Loucy (cell line): ENCODE measurements at regions not wholly inside any gene's neighbourhood (a gene's known extent, or its start where the extent isn't known, plus 50 kb on each side); places are given as distances from the start of the nearest gene placed in this dataset.

Source experiments
- H2AFZ ChIP-seq: fragments of 200-600 bp; sonication (generic); 2 replicates; pipeline ENCODE4 v1.6.0; 2016; ENCODE audit warnings: antibody characterized with exemption, mild to moderate bottlenecking, low read length, moderate library complexity
- H3F3A ChIP-seq: fragments of 200-600 bp; 2 replicates; pipeline ENCODE4 v1.6.0; 2016; ENCODE audit warnings: antibody characterized with exemption, low read depth, mild to moderate bottlenecking
- H3K27me3 ChIP-seq: fragments of 200-600 bp; sonication (generic); 2 replicates; pipeline ENCODE4 v1.6.1; 2014; ENCODE audit warnings: low read length, mild to moderate bottlenecking; ENCODE audit not compliant: insufficient read depth, poor library complexity, severe bottlenecking
- H3K36me3 ChIP-seq: fragments of 200-600 bp; sonication (generic); 2 replicates; pipeline ENCODE4 v1.6.1; 2016; ENCODE audit warnings: low read length; ENCODE audit not compliant: insufficient read depth
- H3K4me1 ChIP-seq: fragments of 200-600 bp; sonication (generic); 2 replicates; pipeline ENCODE4 v1.5.1; 2014; ENCODE audit warnings: low read length, mild to moderate bottlenecking; ENCODE audit not compliant: insufficient read depth, poor library complexity, severe bottlenecking
- H3K4me2 ChIP-seq: fragments of 200-600 bp; sonication (generic); 2 replicates; pipeline ENCODE4 v1.6.0; 2014; ENCODE audit warnings: antibody characterized with exemption, low read length, low read depth, mild to moderate bottlenecking; ENCODE audit not compliant: poor library complexity, severe bottlenecking
- H3K4me3 ChIP-seq: fragments of 200-600 bp; sonication (generic); 2 replicates; pipeline ENCODE4 v1.5.1; 2014; ENCODE audit warnings: low read length, mild to moderate bottlenecking, mixed read lengths; ENCODE audit not compliant: poor library complexity, severe bottlenecking
- H3K79me2 ChIP-seq: fragments of 200-600 bp; sonication (generic); 2 replicates; pipeline ENCODE4 v1.6.1; 2014; ENCODE audit warnings: low read length; ENCODE audit not compliant: insufficient read depth
- H3K9ac ChIP-seq: fragments of 200-600 bp; sonication (generic); 2 replicates; pipeline ENCODE4 v1.6.0; 2014; ENCODE audit warnings: mild to moderate bottlenecking, low read depth, low read length, moderate library complexity; ENCODE audit not compliant: poor library complexity, severe bottlenecking
- H3K9me2 ChIP-seq: fragments of 200-600 bp; sonication (generic); replicated peaks from 2 replicates; pipeline ENCODE4 v1.6.1; 2016; ENCODE audit warnings: low read depth, low read length, mixed read lengths
- H3K9me3 ChIP-seq: fragments of 200-600 bp; sonication (generic); 2 replicates; pipeline ENCODE4 v1.6.1; 2014; ENCODE audit warnings: mild to moderate bottlenecking, antibody characterized with exemption, low read length, low read depth; ENCODE audit not compliant: insufficient read depth
- H4K20me1 ChIP-seq: fragments of 200-600 bp; sonication (generic); 2 replicates; pipeline ENCODE4 v1.6.0; 2014; ENCODE audit warnings: antibody characterized with exemption, low read length, mild to moderate bottlenecking; ENCODE audit not compliant: insufficient read depth, poor library complexity, severe bottlenecking
- EZH2phosphoT487 ChIP-seq: fragments of 200-600 bp; IDR thresholded peaks from 2 replicates; pipeline ENCODE4 v1.6.1; 2018; ENCODE audit warnings: antibody characterized with exemption, mild to moderate bottlenecking, moderate library complexity, borderline replicate concordance
- TF ChIP-seq, protein P1 (sequence below): fragments of 200-600 bp; sonication (generic); conservative IDR thresholded peaks from 2 replicates; pipeline ENCODE4 v1.5.1; 2014; ENCODE audit warnings: mild to moderate bottlenecking, antibody characterized with exemption, low read length

DNA sequence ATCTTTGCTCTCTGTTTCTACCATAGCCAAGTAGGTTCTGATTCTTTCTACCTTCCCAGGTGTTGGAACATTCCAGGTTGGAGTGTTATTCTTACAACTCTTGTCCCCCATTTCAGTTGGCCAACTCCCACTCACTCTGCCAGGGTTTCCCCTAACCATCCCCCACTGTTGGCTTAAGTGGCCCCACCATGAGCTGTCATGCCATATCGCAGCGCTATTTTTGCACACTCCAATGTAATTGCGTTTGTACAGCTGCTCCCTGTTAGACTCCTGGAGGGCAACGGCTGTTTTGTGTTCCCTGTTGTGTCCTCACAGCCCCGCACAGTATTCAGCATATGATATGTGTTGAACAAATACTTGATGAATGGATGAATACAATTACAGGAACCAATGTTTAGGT is 117.7 kb upstream of the ETS2 start:
- no peaks in the 10 kb centered on the region for H3K27me3 ChIP-seq
- H3K9me3 ChIP-seq: no peaks in the 10 kb centered on the region
- H3K4me2 ChIP-seq: no peak overlapping the region
- H2AFZ ChIP-seq: no peak overlapping the region
- no peak overlapping the region for H3K9ac ChIP-seq
- H3K4me3 ChIP-seq: no peak overlapping the region
- no peaks in the 10 kb centered on the region for H3K9me2 ChIP-seq
- no peaks in the 10 kb centered on the region for H3K4me1 ChIP-seq
- H3K79me2 ChIP-seq: no peaks in the 10 kb centered on the region
- TF ChIP-seq, protein P1, sequence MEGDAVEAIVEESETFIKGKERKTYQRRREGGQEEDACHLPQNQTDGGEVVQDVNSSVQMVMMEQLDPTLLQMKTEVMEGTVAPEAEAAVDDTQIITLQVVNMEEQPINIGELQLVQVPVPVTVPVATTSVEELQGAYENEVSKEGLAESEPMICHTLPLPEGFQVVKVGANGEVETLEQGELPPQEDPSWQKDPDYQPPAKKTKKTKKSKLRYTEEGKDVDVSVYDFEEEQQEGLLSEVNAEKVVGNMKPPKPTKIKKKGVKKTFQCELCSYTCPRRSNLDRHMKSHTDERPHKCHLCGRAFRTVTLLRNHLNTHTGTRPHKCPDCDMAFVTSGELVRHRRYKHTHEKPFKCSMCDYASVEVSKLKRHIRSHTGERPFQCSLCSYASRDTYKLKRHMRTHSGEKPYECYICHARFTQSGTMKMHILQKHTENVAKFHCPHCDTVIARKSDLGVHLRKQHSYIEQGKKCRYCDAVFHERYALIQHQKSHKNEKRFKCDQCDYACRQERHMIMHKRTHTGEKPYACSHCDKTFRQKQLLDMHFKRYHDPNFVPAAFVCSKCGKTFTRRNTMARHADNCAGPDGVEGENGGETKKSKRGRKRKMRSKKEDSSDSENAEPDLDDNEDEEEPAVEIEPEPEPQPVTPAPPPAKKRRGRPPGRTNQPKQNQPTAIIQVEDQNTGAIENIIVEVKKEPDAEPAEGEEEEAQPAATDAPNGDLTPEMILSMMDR: no peak
- TF ChIP-seq EZH2phosphoT487: no peak
- no peaks in the 10 kb centered on the region for H3K36me3 ChIP-seq
- H4K20me1 ChIP-seq: no peaks in the 10 kb centered on the region
- H3F3A ChIP-seq: no peaks in the 10 kb centered on the region

DNA sequence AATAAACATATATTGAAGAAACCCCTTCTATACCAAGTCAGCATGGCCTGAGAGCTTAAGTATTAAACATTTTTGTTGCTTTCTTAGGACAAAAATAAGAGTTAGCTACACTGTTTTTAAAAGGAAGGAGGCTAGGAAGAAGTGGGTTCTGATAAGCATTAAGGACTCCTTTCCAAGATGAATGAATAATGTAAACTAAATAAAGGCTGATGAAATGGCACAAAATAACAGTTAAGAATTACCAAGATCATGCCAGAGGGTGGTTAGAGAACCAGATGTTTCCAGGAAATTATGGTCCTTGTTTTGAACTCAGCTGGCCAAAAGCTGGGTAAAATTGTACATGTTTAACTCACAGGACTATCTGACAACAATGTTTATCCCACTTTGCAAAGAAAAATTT is 114.1 kb upstream of the ETS2 start:
- Histone ChIP-seq H3K36me3 (no peaks in the 10 kb centered on the region), H3K9me2 (no peaks in the 10 kb centered on the region), H3K9ac (no peak overlapping the region), H3F3A (no peaks in the 10 kb centered on the region), H3K9me3 (no peaks in the 10 kb centered on the region), H3K27me3 (no peaks in the 10 kb centered on the region), H3K4me2 (no peak overlapping the region), H3K4me1 (no peaks in the 10 kb centered on the region), H2AFZ (no peak overlapping the region; the same call in 1 of the 2 replicates), H3K79me2 (no peaks in the 10 kb centered on the region), H3K4me3 (no peak overlapping the region), H4K20me1 (no peaks in the 10 kb centered on the region)
- TF ChIP-seq, protein P1: no peak
- no peak for TF ChIP-seq EZH2phosphoT487

DNA sequence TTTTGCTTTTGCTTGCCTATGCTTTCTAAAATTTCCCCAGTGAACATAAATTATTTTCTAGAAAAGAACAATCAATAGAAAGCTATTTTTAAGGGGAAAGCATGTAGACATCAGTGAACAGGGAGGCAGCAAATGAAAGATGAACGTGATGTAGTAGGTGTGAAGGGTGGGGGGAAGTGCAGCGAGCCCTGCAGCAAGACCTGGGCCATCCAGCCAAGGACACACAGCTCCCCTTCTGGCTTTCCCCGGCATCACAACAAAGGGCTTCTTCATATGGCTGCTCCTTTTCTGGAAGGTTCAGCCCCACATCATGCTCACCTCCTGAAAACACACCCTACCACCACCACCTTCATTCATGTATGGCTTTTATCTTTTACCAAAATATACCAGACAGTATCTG is 109.2 kb upstream of the ETS2 start:
- no peaks in the 10 kb centered on the region for H3K9me2 ChIP-seq
- no peaks in the 10 kb centered on the region for H4K20me1 ChIP-seq
- no peaks in the 10 kb centered on the region for H3K27me3 ChIP-seq
- H3F3A ChIP-seq: no peaks in the 10 kb centered on the region
- no peaks in the 10 kb centered on the region for H3K4me1 ChIP-seq
- H3K9ac ChIP-seq: no peak overlapping the region
- H3K4me3 ChIP-seq: no peak overlapping the region
- no peaks in the 10 kb centered on the region for H3K36me3 ChIP-seq
- TF ChIP-seq, protein P1: peak; percentile 41; the same call in 1 of the 2 replicates
- no peak for TF ChIP-seq EZH2phosphoT487
- no peak overlapping the region for H3K4me2 ChIP-seq
- no peak overlapping the region for H2AFZ ChIP-seq
- no peaks in the 10 kb centered on the region for H3K79me2 ChIP-seq
- no peaks in the 10 kb centered on the region for H3K9me3 ChIP-seq
